ENCODE measurements at regions not wholly inside any gene's neighbourhood (a gene's known extent, or its start where the extent isn't known, plus 50 kb on each side); places are given as distances from the start of the nearest gene placed in this dataset.
"Not testable (repeated sequence)": the region's sequence is repeated elsewhere in the genome, so short reads cannot be mapped to it uniquely, and the experiment has no call there.

- FAIRE-seq = no peak
These were observed 371.5 kb upstream of the PRR16 start for GRCh38 chr5:120092649-120093048.

- FAIRE-seq = no peak
These were observed 370.9 kb upstream of the PRR16 start for GRCh38 chr5:120093178-120093577.

- FAIRE-seq = no peak
These were observed 367.7 kb upstream of the PRR16 start for GRCh38 chr5:120096413-120096812.

- no peak for FAIRE-seq
These were observed 365.7 kb upstream of the PRR16 start for GRCh38 chr5:120098426-120098825.

GRCh38 chr5:120098902-120099535 lies 365.1 kb upstream of the PRR16 start:
- FAIRE-seq = no peak

GRCh38 chr5:120101771-120102170 lies 362.3 kb upstream of the PRR16 start:
- FAIRE-seq = no peak

GRCh38 chr5:120103495-120103894 lies 360.6 kb upstream of the PRR16 start:
- no peak for FAIRE-seq

GRCh38 chr5:120106912-120107525 lies 357.1 kb upstream of the PRR16 start:
- no peak for FAIRE-seq

- no peak for FAIRE-seq
These were observed 355.4 kb upstream of the PRR16 start for GRCh38 chr5:120108586-120109248.

GRCh38 chr5:120122703-120123102 lies 341.4 kb upstream of the PRR16 start:
- no peak for FAIRE-seq

- FAIRE-seq = no peak
These were observed 340.1 kb upstream of the PRR16 start for GRCh38 chr5:120124031-120124430.

- FAIRE-seq = peak; percentile 18
These were observed 339.1 kb upstream of the PRR16 start for GRCh38 chr5:120124961-120125360.

GRCh38 chr5:120132347-120132746 lies 331.8 kb upstream of the PRR16 start:
- not testable (repeated sequence) for FAIRE-seq

- FAIRE-seq = peak; percentile 82
These were observed 329.2 kb upstream of the PRR16 start for GRCh38 chr5:120134944-120135343.

GRCh38 chr5:120137582-120137981 lies 326.5 kb upstream of the PRR16 start:
- no peak for FAIRE-seq

GRCh38 chr5:120139039-120139438 lies 325.1 kb upstream of the PRR16 start:
- peak; percentile 96 for FAIRE-seq

- FAIRE-seq = no peak
These were observed 323.6 kb upstream of the PRR16 start for GRCh38 chr5:120140501-120140900.

- no peak for FAIRE-seq
These were observed 323.0 kb upstream of the PRR16 start for GRCh38 chr5:120141076-120141475.

GRCh38 chr5:120146787-120147186 lies 317.3 kb upstream of the PRR16 start:
- no peak for FAIRE-seq

- not testable (repeated sequence) for FAIRE-seq
These were observed 316.2 kb upstream of the PRR16 start for GRCh38 chr5:120147911-120148310.

- no peak for FAIRE-seq
These were observed 313.3 kb upstream of the PRR16 start for GRCh38 chr5:120150770-120151169.

GRCh38 chr5:120151181-120151580 lies 312.9 kb upstream of the PRR16 start:
- FAIRE-seq = no peak

- no peak for FAIRE-seq
These were observed 312.3 kb upstream of the PRR16 start for GRCh38 chr5:120151825-120152224.

GRCh38 chr5:120152472-120152871 lies 311.6 kb upstream of the PRR16 start:
- FAIRE-seq = no peak
